ENCODE measurements at regions not wholly inside any gene's neighbourhood (a gene's known extent, or its start where the extent isn't known, plus 50 kb on each side); places are given as distances from the start of the nearest gene placed in this dataset.

GRCh38 chr11:82024760-82025159, 708.9 kb downstream of the FAM181B start:
- no peaks in the 10 kb centered on the region for H3K27me3 ChIP-seq (ENCODE audit: insufficient read depth, low read length)
- no peak for TF ChIP-seq CTCF (conservative IDR thresholded peaks at IDR 0.05)
- H3K4me2 ChIP-seq (ENCODE audit: insufficient read depth, insufficient read length, low read length): no peak overlapping the region
- no peak overlapping the region for H3K56ac ChIP-seq (ENCODE audit: insufficient read length, low read depth, low read length)
- no peak overlapping the region for H3K9ac ChIP-seq (ENCODE audit: extremely low read depth, insufficient read length, low read length)
- H3K4ac ChIP-seq (ENCODE audit: low read depth, low read length): no peak overlapping the region
- no peak overlapping the region for H2AFZ ChIP-seq (ENCODE audit: low read length)
- no peak overlapping the region for H2BK5ac ChIP-seq (ENCODE audit: insufficient read length, low read length)
- H3T11ph ChIP-seq (ENCODE audit: low read length): no peak overlapping the region
- H3K27me3 Mint-ChIP-seq (ENCODE audit: low read depth): no peaks in the 10 kb centered on the region
- no peak overlapping the region for H3K14ac ChIP-seq (ENCODE audit: insufficient read depth, low read length)
- H3K9me3 Mint-ChIP-seq: no peaks in the 10 kb centered on the region
- H2BK15ac ChIP-seq (ENCODE audit: low read depth, low read length): no peak overlapping the region
- no peaks in the 10 kb centered on the region for H3K79me1 ChIP-seq (ENCODE audit: insufficient read depth, low read depth, low read length, poor library complexity, severe bottlenecking)
- no CpG with 5 or more reads among the region's 1 CpG for WGBS (ENCODE audit: extremely low coverage, insufficient read length, low lambda C conversion rate)
- no peaks in the 10 kb centered on the region; a peak in 1 of 7 replicates for H3K36me3 Mint-ChIP-seq (ENCODE audit: insufficient read depth in 1 of 3, low read depth in 3 of 3)
- no peak overlapping the region for H3K23ac ChIP-seq (ENCODE audit: insufficient read length, low read depth, low read length)
- H3K27ac ChIP-seq (ENCODE audit: insufficient read length, low read depth, low read length): no peak overlapping the region
- no peaks in the 10 kb centered on the region; a peak in 2 of 4 replicates for H3K4me1 Mint-ChIP-seq
- H3K23me2 ChIP-seq (ENCODE audit: insufficient read length, low read depth, low read length, poor library complexity, severe bottlenecking): no peaks in the 10 kb centered on the region
- no peak overlapping the region for H4K5ac ChIP-seq (ENCODE audit: insufficient read length, low read depth, low read length)
- no peak overlapping the region for H3K4me3 Mint-ChIP-seq
- H3K27ac Mint-ChIP-seq: no peak overlapping the region
- H4K20me1 ChIP-seq (ENCODE audit: control insufficient read depth, insufficient read depth, insufficient read length): no peaks in the 10 kb centered on the region
- no peak overlapping the region for H2AK5ac ChIP-seq (ENCODE audit: insufficient read length, low read length)
- H3K79me2 ChIP-seq (ENCODE audit: insufficient read depth, low read length): no peaks in the 10 kb centered on the region
- no peak for DNase-seq
- no peak overlapping the region for H3K18ac ChIP-seq (ENCODE audit: insufficient read length, low read depth, low read length)
- H3K4me1 ChIP-seq (ENCODE audit: insufficient read depth, low read length): no peaks in the 10 kb centered on the region
- no peaks in the 10 kb centered on the region for H3K9me3 ChIP-seq (ENCODE audit: control insufficient read depth, low read depth, low read length)
- H4K8ac ChIP-seq (replicated peaks; ENCODE audit: insufficient read length, low read depth, low read length): no peak overlapping the region
- no peak overlapping the region for H4K91ac ChIP-seq (ENCODE audit: insufficient read length, low read depth, low read length)
- no peak overlapping the region for H2BK120ac ChIP-seq (ENCODE audit: low read depth, low read length, poor library complexity, severe bottlenecking)
- no peak overlapping the region for H2BK12ac ChIP-seq (ENCODE audit: insufficient read length, low read depth, low read length)
- H2BK20ac ChIP-seq (ENCODE audit: low read depth, low read length, poor library complexity, severe bottlenecking): no peak overlapping the region

All from H9 (cell line).